RWPE1 (cell line): ENCODE measurements at regions not wholly inside any gene's neighbourhood (a gene's known extent, or its start where the extent isn't known, plus 50 kb on each side); places are given as distances from the start of the nearest gene placed in this dataset.

ENCODE experiments used
- CTCF ChIA-PET: fragments of 350-600 bp; sonication (Branson Sonifier 250); formaldehyde crosslinking; extraction: SDS; loops from one replicate; lab custom pipeline; 2021; lab: Yijun Ruan, JAX
- POLR2A ChIA-PET: fragments of 400-600 bp; formaldehyde crosslinking; extraction: SDS; loops from one replicate; lab custom pipeline; 2020; ENCODE audit warnings: antibody characterized with exemption; ENCODE audit not compliant: low non-redundant PET; lab: Yijun Ruan, JAX
- DNase-seq: peaks from one replicate; pipeline ENCODE4 v3.0.0; 2012; ENCODE audit warnings: low spot score
- H3K27ac ChIP-seq: fragments of 450-650 bp; 2 replicates; pipeline ENCODE4 v1.5.1; 2017
- CTCF ChIP-seq: fragments of 450-650 bp; conservative IDR thresholded peaks from 2 replicates; pipeline ENCODE4 v1.5.1; 2017; ENCODE audit warnings: low read depth, mild to moderate bottlenecking

- no peak for TF ChIP-seq CTCF
- CTCF ChIA-PET, result no interaction called here
- no peak for DNase-seq
- POLR2A ChIA-PET, result no interaction called here
- no peak overlapping the region for H3K27ac ChIP-seq
Observed at GRCh38 chr17:70787721-70788300, 618.5 kb downstream of the KCNJ2 start.

- no peak overlapping the region for H3K27ac ChIP-seq
- CTCF ChIA-PET, result no interaction called here
- TF ChIP-seq CTCF, result no peak
- DNase-seq, result no peak
- POLR2A ChIA-PET, result no interaction called here
Observed at GRCh38 chr17:70791748-70792443, 622.6 kb downstream of the KCNJ2 start.

- no peak for TF ChIP-seq CTCF
- no peak for DNase-seq
- POLR2A ChIA-PET, result no interaction called here
- CTCF ChIA-PET, result no interaction called here
- no peak overlapping the region for H3K27ac ChIP-seq
Observed at GRCh38 chr17:70794738-70795137, 625.4 kb downstream of the KCNJ2 start.

GRCh38 chr17:70795620-70796019 lies 626.3 kb downstream of the KCNJ2 start:
- no peak for DNase-seq
- no peak overlapping the region for H3K27ac ChIP-seq
- no peak for TF ChIP-seq CTCF
- ChIA-PET POLR2A (no interaction called here), CTCF (no interaction called here)

GRCh38 chr17:70796757-70797156 lies 627.4 kb downstream of the KCNJ2 start:
- DNase-seq, result no peak
- no peak for TF ChIP-seq CTCF
- ChIA-PET POLR2A (no interaction called here), CTCF (no interaction called here)
- H3K27ac ChIP-seq, result no peak overlapping the region

GRCh38 chr17:70797166-70797565 lies 627.8 kb downstream of the KCNJ2 start:
- CTCF ChIA-PET, result no interaction called here
- POLR2A ChIA-PET, result no interaction called here
- no peak for DNase-seq

More at GRCh38 chr17:70797166-70797565, 627.8 kb downstream of the KCNJ2 start:
- no peak for TF ChIP-seq CTCF
- H3K27ac ChIP-seq, result no peak overlapping the region
